Aorta (tissue), 5 donors: ENCODE measurements at regions not wholly inside any gene's neighbourhood (a gene's known extent, or its start where the extent isn't known, plus 50 kb on each side); places are given as distances from the start of the nearest gene placed in this dataset.

Experiments used
- ATAC-seq: fragments of 200-7000 bp; cut with Tn5 transposase; one replicate; pipeline ENCODE4 v1.9.1; 2022; ENCODE audit warnings: moderate library complexity; ENCODE audit not compliant: low FRiP score
- DNase-seq, 2 donors: peaks; one replicate each; pipeline ENCODE4 v3.0.0-alpha.2; 2020
- H3K27ac ChIP-seq, 2 donors: one replicate each; pipeline ENCODE4 v1.5.1; 2013; ENCODE audit warnings: low read length in 2 of 2, mild to moderate bottlenecking in 2 of 2, moderate library complexity in 2 of 2, control low read depth in 1 of 2, inconsistent platforms in 1 of 2, low read depth in 1 of 2
- H3K27me3 ChIP-seq, 2 donors: one replicate each; pipeline ENCODE4 v1.6.1; 2013; ENCODE audit warnings: control low read depth in 1 of 2, low read length in 1 of 2, mild to moderate bottlenecking in 1 of 2, moderate library complexity in 1 of 2; ENCODE audit not compliant: insufficient read depth in 2 of 2, control insufficient read depth in 1 of 2
- H3K36me3 ChIP-seq, 2 donors: one replicate each; pipeline ENCODE4 v1.6.1; 2013; ENCODE audit warnings: control low read depth in 1 of 2, low read length in 1 of 2, mild to moderate bottlenecking in 1 of 2; ENCODE audit not compliant: insufficient read depth in 2 of 2, control insufficient read depth in 1 of 2
- H3K4me1 ChIP-seq, 2 donors: one replicate each; pipeline ENCODE4 v1.6.1; 2013; ENCODE audit warnings: low read length in 2 of 2, control low read depth in 1 of 2, mild to moderate bottlenecking in 1 of 2, moderate library complexity in 1 of 2; ENCODE audit not compliant: insufficient read depth in 2 of 2, control insufficient read depth in 1 of 2
- H3K4me3 ChIP-seq, 2 donors: one replicate each; pipeline ENCODE4 v1.5.1; 2013; ENCODE audit warnings: low read length in 2 of 2, control low read depth in 1 of 2, mild to moderate bottlenecking in 1 of 2
- H3K9me3 ChIP-seq: one replicate; pipeline ENCODE4 v1.6.1; 2013; ENCODE audit warnings: mild to moderate bottlenecking, low read length; ENCODE audit not compliant: control insufficient read depth
- WGBS, 2 donors: extraction: QIAGEN DNeasy Blood & Tissue Kit; methylation state at CpG; one replicate each; pipeline ENCODE4 v1.1.7; 2013; 5-methylcytosine and 5-hydroxymethylcytosine counted together
- intact Hi-C, 2 donors: fragments of 100-400 bp; cut with DNase I; formaldehyde crosslinking; loops; one replicate each; pipeline versions ENCODE4 v1.14.2 to v1.15.0; 2022
- donor health status: healthy with polysubstance abuse.
- donor health status: Bipolar disorder and iron deficiency.
- donor health status: DM: no; HTN: no; CAD: no.
- donor health status: DM: no; HTN: no; CAD: no.
- donor health status: DM: yes; HTN: yes; CAD: no.

GRCh38 chr9:99590840-99591239 lies 230.8 kb upstream of the NR4A3 start:
- Histone ChIP-seq H3K36me3 (no peaks in the 10 kb centered on the region), H3K9me3 (no peaks in the 10 kb centered on the region), H3K4me1 (no peaks in the 10 kb centered on the region), H3K27me3 (no peaks in the 10 kb centered on the region), H3K27ac (no peak overlapping the region), H3K4me3 (no peak overlapping the region)
- intact Hi-C loops, result no loop called here
- 82 to 89% methylated on average over 1 of the region's 1 CpG for WGBS, 2 donors
- no peak for DNase-seq
- no peak for ATAC-seq

- no peaks in the 10 kb centered on the region for H3K4me1 ChIP-seq
- no peaks in the 10 kb centered on the region for H3K9me3 ChIP-seq
- DNase-seq, result no peak
- no peak overlapping the region for H3K27ac ChIP-seq
- no peak overlapping the region for H3K4me3 ChIP-seq
- H3K36me3 ChIP-seq, result no peaks in the 10 kb centered on the region
- ATAC-seq, result no peak
- intact Hi-C loops, result no loop called here
- H3K27me3 ChIP-seq, result no peaks in the 10 kb centered on the region
- WGBS, 2 donors, result 97 to 99% methylated on average over 2 of the region's 2 CpGs
Observed at GRCh38 chr9:99591770-99592169, 229.9 kb upstream of the NR4A3 start.

DNA sequence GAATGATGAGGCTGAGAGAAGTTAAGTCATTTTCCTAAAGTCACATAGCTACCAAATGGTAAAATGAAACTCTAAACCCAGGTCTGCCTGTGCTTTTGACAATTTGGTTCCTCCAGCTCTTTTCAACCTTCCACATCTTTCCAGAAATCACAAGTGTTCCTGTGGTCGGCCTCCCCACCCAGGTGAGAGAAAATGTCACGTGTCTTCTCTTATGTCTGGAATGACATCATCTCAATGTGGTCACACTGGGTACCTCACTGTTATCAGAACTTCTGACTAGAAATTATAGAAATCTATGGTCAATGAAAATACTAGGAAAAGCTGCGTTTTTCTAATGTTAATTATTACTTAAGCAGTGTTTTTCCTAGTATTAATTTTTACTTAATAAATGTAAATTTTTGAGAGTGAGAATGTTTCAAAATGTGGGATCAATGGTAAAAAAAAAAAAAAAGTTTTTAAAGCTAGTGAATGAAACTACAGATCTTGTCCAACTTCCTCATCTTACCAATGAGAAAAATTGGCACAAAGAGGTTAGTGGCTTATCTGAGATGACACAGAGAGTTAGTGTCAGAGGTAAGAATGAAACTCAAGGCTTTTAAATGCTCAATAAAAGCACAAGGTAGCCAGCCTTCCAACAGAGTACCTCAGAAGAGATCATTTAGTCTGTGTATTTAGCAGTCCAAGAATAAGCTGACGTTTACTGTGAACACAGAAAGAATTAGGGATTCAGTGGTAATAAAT lies 228.7 kb upstream of the NR4A3 start:
- no peak for DNase-seq
- Histone ChIP-seq H3K4me1 (no peaks in the 10 kb centered on the region), H3K36me3 (no peaks in the 10 kb centered on the region), H3K27me3 (no peaks in the 10 kb centered on the region), H3K4me3 (no peak overlapping the region), H3K9me3 (no peaks in the 10 kb centered on the region), H3K27ac (no peak overlapping the region)
- 78 to 79% methylated on average over 4 of the region's 4 CpGs for WGBS, 2 donors
- no peak for ATAC-seq
- intact Hi-C loops, result no loop called here

DNA sequence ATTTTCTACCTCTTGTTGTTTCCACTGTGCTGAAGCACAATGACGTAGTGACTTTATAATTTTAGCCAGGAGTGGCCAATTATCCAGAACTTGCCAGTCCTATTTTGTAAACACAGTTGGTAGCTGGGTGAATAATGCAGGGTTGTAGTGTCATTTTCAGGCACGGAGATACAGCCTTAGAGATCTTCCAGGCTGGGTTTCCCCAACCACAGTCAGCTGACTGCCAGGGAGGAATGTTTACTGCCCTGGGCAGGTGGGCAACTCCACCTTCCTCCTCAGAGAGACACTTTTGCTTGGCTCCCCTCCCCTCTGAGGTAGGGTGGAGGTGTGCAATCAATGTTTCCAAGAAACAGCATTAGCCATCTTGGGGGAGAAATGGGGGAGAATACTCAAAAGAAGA lies 228.1 kb upstream of the NR4A3 start:
- Histone ChIP-seq H3K4me1 (no peaks in the 10 kb centered on the region), H3K36me3 (no peaks in the 10 kb centered on the region), H3K27me3 (no peaks in the 10 kb centered on the region), H3K9me3 (no peaks in the 10 kb centered on the region), H3K4me3 (no peak overlapping the region), H3K27ac (no peak overlapping the region)
- ATAC-seq (no peak), DNase-seq (no peak)
- intact Hi-C loops, result no loop called here
- 82 to 84% methylated on average over 2 of the region's 2 CpGs for WGBS, 2 donors

DNA sequence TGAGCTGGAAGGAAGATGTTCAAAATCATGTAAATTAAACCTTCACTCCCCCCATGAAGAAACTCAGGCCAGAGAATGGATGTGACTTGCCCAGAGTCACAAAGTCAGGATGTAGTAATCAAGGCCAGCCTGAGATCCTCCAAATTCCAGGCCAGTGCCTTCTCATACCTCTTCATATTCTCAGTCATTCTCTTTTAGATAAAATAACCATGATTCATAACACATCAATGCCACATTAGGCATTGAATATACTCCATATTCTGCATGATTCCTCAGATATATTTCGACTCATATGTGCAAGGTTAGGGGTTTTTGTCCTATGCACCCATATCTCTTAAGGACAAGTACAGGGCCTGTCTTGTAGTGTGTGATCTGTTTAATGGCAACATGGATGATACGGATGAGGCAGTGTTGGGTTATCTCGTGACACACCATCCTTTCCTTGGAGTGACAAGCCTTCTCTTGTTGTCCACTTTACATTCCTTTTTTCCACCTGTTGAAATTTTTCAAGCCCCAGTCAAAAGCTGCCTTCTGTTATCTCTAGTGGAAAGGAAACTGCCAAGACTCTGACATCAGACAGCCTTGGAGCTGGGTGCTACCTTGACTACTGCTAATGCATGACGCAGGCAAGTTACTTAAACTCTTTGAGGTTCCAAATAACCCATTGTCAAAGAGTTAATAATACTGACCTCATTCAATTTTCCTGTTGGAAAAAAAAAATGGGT lies 227.5 kb upstream of the NR4A3 start:
- intact Hi-C loops, result no loop called here
- DNase-seq (no peak), ATAC-seq (no peak)
- Histone ChIP-seq H3K4me1 (no peaks in the 10 kb centered on the region), H3K36me3 (no peaks in the 10 kb centered on the region), H3K27me3 (no peaks in the 10 kb centered on the region), H3K27ac (no peak overlapping the region), H3K4me3 (no peak overlapping the region), H3K9me3 (no peaks in the 10 kb centered on the region)
- 86 to 88% methylated on average over 4 of the region's 4 CpGs for WGBS, 2 donors

DNA sequence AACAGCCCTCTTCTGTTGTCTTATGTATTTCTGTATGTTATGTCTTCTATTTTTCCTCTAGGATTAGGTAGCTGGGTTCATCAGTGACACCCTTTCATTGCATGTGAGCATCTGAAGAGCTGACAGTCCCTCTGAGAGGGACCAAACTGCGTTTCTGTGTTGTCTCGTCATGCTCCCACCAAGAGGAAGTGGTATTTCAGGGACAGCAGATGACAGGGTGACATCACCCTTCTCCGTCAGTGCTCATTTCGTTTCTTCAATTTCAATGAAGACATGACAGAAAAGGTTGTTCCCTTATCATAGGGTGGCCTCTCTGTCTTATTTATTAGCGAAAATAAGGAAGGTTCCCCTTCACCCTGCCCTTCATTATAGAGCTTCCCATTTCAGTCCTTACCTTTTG lies 225.9 kb upstream of the NR4A3 start:
- no peaks in the 10 kb centered on the region for H3K36me3 ChIP-seq
- ATAC-seq, result no peak
- DNase-seq, result no peak
- intact Hi-C loops, result no loop called here
- H3K27me3 ChIP-seq, result no peaks in the 10 kb centered on the region
- no peak overlapping the region for H3K4me3 ChIP-seq
- H3K9me3 ChIP-seq, result no peaks in the 10 kb centered on the region
- WGBS, 2 donors, result 88% methylated on average over 5 of the region's 5 CpGs
- H3K4me1 ChIP-seq, result no peaks in the 10 kb centered on the region
- H3K27ac ChIP-seq, result no peak overlapping the region

- DNase-seq (no peak), ATAC-seq (no peak)
- Histone ChIP-seq H3K27me3 (no peaks in the 10 kb centered on the region), H3K9me3 (no peaks in the 10 kb centered on the region), H3K4me3 (no peak overlapping the region), H3K27ac (no peak overlapping the region), H3K4me1 (no peaks in the 10 kb centered on the region), H3K36me3 (no peaks in the 10 kb centered on the region)
- 18 to 26% methylated on average over 6 of the region's 6 CpGs for WGBS, 2 donors
- intact Hi-C loops, result no loop called here
Observed at GRCh38 chr9:99601571-99602111, 220.0 kb upstream of the NR4A3 start.

GRCh38 chr9:99602854-99603253 lies 218.8 kb upstream of the NR4A3 start:
- Histone ChIP-seq H3K9me3 (no peaks in the 10 kb centered on the region), H3K4me1 (no peaks in the 10 kb centered on the region), H3K36me3 (no peaks in the 10 kb centered on the region), H3K27ac (no peak overlapping the region), H3K27me3 (no peaks in the 10 kb centered on the region), H3K4me3 (no peak overlapping the region)
- no peak for ATAC-seq
- no peak for DNase-seq
- intact Hi-C loops, result no loop called here
